Endothelial cell of umbilical vein (primary cell): ENCODE measurements at regions not wholly inside any gene's neighbourhood (a gene's known extent, or its start where the extent isn't known, plus 50 kb on each side); places are given as distances from the start of the nearest gene placed in this dataset.

Source experiments
- BruUV-seq: library from RNA; stranded (reverse); fragments of 400-500 nt; replicated peaks from 2 replicates; lab custom pipeline; 2021; lab: Mats Ljungman, UMichigan
- CTCF ChIA-PET: fragments of 300-600, 350-600 bp; sonication (Branson Sonifier 250); formaldehyde crosslinking; loops from one replicate; lab custom pipeline; 2021; ENCODE audit warnings: antibody characterized with exemption, inconsistent platforms; lab: Charles Lee
- POLR2A ChIA-PET: fragments of 300-600, 350-600 bp; sonication (Branson Sonifier 250); formaldehyde crosslinking; loops from one replicate; lab custom pipeline; 2021; ENCODE audit warnings: antibody characterized with exemption, inconsistent platforms; lab: Charles Lee
- DNase-seq: peaks from one replicate; pipeline ENCODE4 v3.0.0-alpha.2; 2011; ENCODE audit warnings: low read depth, low spot score
- FAIRE-seq: peaks from 2 replicates; lab custom pipeline; 2011; peaks lifted over from hg19 to GRCh38; lab: Jason Lieb, UNC
- H2AFZ ChIP-seq: 2 replicates; pipeline ENCODE4 v1.6.0; 2012; ENCODE audit warnings: low read depth, low read length, control low read depth, inconsistent platforms
- H3K27ac ChIP-seq: 2 replicates; pipeline ENCODE4 v1.5.1; 2011; ENCODE audit warnings: low read depth, mild to moderate bottlenecking, control low read depth, low read length, moderate library complexity; ENCODE audit not compliant: insufficient read depth
- H3K27me3 ChIP-seq, 2 experiments: 2 replicates each; pipeline versions ENCODE4 v1.6.0 to v1.6.1; 2011; ENCODE audit warnings: low read length in 2 of 2, mixed read lengths in 1 of 2; ENCODE audit not compliant: control insufficient read depth in 2 of 2, insufficient read depth in 2 of 2
- H3K36me3 ChIP-seq, 2 experiments: 2 replicates in 1 of 2; 3 replicates in 1 of 2; pipeline ENCODE4 v1.5.1; 2011; ENCODE audit warnings: low read length in 2 of 2, mild to moderate bottlenecking in 1 of 2, moderate library complexity in 1 of 2; ENCODE audit not compliant: control insufficient read depth in 2 of 2, insufficient read depth in 2 of 2; ENCODE audit errors: extremely low read depth in 1 of 2
- H3K4me1 ChIP-seq: 3 replicates; pipeline ENCODE4 v1.5.1; 2011; ENCODE audit warnings: mild to moderate bottlenecking, low read length; ENCODE audit not compliant: control insufficient read depth, insufficient read depth; ENCODE audit errors: extremely low read depth
- H3K4me2 ChIP-seq: 2 replicates; pipeline ENCODE4 v1.6.1; 2011; ENCODE audit warnings: low read length, control low read depth, mixed read lengths; ENCODE audit not compliant: insufficient read depth
- H3K4me3 ChIP-seq, 3 experiments: fragments of 200-600 bp in 1 of 3; sonication (generic), shearing (Covaris generic) in 1 of 3; replicated peaks in 1 of 3; 2 replicates each; pipeline ENCODE4 v1.5.1; 2011 to 2016; ENCODE audit warnings: control low read depth in 3 of 3, low read length in 3 of 3, mild to moderate bottlenecking in 2 of 3, inconsistent platforms in 1 of 3, low read depth in 1 of 3, moderate library complexity in 1 of 3; ENCODE audit not compliant: insufficient read depth in 1 of 3
- H3K79me2 ChIP-seq: 2 replicates; pipeline ENCODE4 v1.6.0; 2012; ENCODE audit warnings: low read length, inconsistent platforms; ENCODE audit not compliant: control insufficient read depth, insufficient read depth
- H3K9ac ChIP-seq: replicated peaks from 2 replicates; pipeline ENCODE3; 2011; ENCODE audit warnings: low read length, control low read depth; ENCODE audit not compliant: insufficient read depth; ENCODE audit errors: extremely low read depth
- H3K9me1 ChIP-seq: replicated peaks from 3 replicates; pipeline ENCODE4 v1.6.0; 2011; ENCODE audit warnings: mild to moderate bottlenecking, low read length; ENCODE audit not compliant: control insufficient read depth, insufficient read depth; ENCODE audit errors: extremely low read depth
- H3K9me3 ChIP-seq: replicated peaks from 2 replicates; pipeline ENCODE4 v1.5.1; 2012; ENCODE audit warnings: low read length, inconsistent platforms; ENCODE audit not compliant: control insufficient read depth, insufficient read depth
- H4K20me1 ChIP-seq: replicated peaks from 2 replicates; pipeline ENCODE3; 2011; ENCODE audit warnings: mild to moderate bottlenecking, low read length; ENCODE audit not compliant: control insufficient read depth, insufficient read depth; ENCODE audit errors: extremely low read depth
- EZH2 ChIP-seq: IDR thresholded peaks from 2 replicates; pipeline ENCODE4 v1.6.1; 2012; ENCODE audit warnings: borderline replicate concordance, low read depth, mild to moderate bottlenecking, moderate library complexity, low read length, inconsistent platforms; ENCODE audit not compliant: severe bottlenecking
- FOS ChIP-seq: IDR thresholded peaks from 2 replicates; pipeline ENCODE4 v1.6.1; 2011; ENCODE audit warnings: mild to moderate bottlenecking, low read length, moderate library complexity, borderline replicate concordance; ENCODE audit not compliant: insufficient read depth
- GATA2 ChIP-seq: IDR thresholded peaks from 2 replicates; pipeline ENCODE4 v1.7.0; 2011; ENCODE audit warnings: low read depth, mild to moderate bottlenecking, moderate library complexity, mixed read lengths, low read length; ENCODE audit not compliant: insufficient read length, insufficient read depth
- JUN ChIP-seq: IDR thresholded peaks from 2 replicates; pipeline ENCODE4 v1.6.1; 2011; ENCODE audit warnings: borderline replicate concordance, low read depth; ENCODE audit not compliant: insufficient read length, insufficient read depth
- MYC ChIP-seq: IDR thresholded peaks from one replicate; pipeline ENCODE4 v1.6.1; 2011; ENCODE audit warnings: mild to moderate bottlenecking, low read depth, low read length
- POLR2A ChIP-seq: IDR thresholded peaks from 2 replicates; pipeline ENCODE4 v1.6.1; 2012; ENCODE audit warnings: low read depth, mild to moderate bottlenecking, control low read depth, low read length
- POLR2AphosphoS5 ChIP-seq: IDR thresholded peaks from 2 replicates; pipeline ENCODE4 v1.6.1; 2012; ENCODE audit warnings: low read depth, mild to moderate bottlenecking, control low read depth, low read length, moderate library complexity; ENCODE audit not compliant: insufficient read depth
- dilution Hi-C: fragments of 300-500 bp; cut with MboI; formaldehyde crosslinking; loops from one replicate; pipeline ENCODE4 v1.15.0; 2019; ENCODE audit warnings: low sequenced_read_pairs; ENCODE audit not compliant: extremely low pct_ligation_motif_present
- intact Hi-C: fragments of 100-400 bp; cut with micrococcal nuclease; formaldehyde crosslinking; loops from one replicate; pipeline ENCODE4 v1.10.0; 2022
- TF ChIP-seq, protein P1 (sequence below), 2 donors: IDR thresholded peaks; 1 replicate in 1 of 2; 2 replicates in 1 of 2; pipeline ENCODE4 v1.5.1; 2011; ENCODE audit warnings: low read length in 2 of 2, mild to moderate bottlenecking in 2 of 2, moderate library complexity in 2 of 2, control low read depth in 1 of 2, inconsistent platforms in 1 of 2, low read depth in 1 of 2; ENCODE audit not compliant: insufficient read depth in 1 of 2; ENCODE audit errors: extremely low read depth in 1 of 2
- TF ChIP-seq, protein P2 (sequence below): IDR thresholded peaks from 2 replicates; pipeline ENCODE4 v1.6.1; 2011; ENCODE audit not compliant: insufficient read depth, insufficient read length

DNA sequence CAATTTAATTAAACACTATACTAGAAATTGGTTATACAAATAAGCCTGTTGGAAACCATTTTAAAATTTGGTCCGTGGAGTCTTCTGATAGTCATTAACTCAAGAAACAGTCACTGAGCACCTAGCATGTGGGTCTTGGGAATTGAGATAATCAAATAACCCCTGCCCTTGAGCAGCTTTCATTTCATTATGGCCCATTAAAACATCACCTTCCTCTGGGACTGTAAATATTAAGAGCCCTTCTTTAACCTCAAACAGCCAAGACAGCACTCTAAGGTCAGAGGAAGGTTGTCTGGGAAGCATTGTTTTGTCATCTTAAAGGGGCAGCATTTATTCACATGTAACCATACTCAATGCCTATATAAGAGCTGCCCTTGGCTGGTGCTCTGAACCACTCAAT, 610.3 kb upstream of the USP24 start:
- Histone ChIP-seq H3K4me2 (no peak overlapping the region), H3K9me3 (no peaks in the 10 kb centered on the region), H3K4me1 (no peaks in the 10 kb centered on the region), H3K9ac (no peak overlapping the region), H3K36me3 (no peaks in the 10 kb centered on the region), H4K20me1 (no peaks in the 10 kb centered on the region), H2AFZ (no peak overlapping the region), H3K9me1 (no peaks in the 10 kb centered on the region), H3K79me2 (no peaks in the 10 kb centered on the region), H3K27ac (no peak overlapping the region), H3K4me3 (no peak overlapping the region), H3K27me3 (no peaks in the 10 kb centered on the region)
- TF ChIP-seq MYC: no peak
- TF ChIP-seq, protein P1, sequence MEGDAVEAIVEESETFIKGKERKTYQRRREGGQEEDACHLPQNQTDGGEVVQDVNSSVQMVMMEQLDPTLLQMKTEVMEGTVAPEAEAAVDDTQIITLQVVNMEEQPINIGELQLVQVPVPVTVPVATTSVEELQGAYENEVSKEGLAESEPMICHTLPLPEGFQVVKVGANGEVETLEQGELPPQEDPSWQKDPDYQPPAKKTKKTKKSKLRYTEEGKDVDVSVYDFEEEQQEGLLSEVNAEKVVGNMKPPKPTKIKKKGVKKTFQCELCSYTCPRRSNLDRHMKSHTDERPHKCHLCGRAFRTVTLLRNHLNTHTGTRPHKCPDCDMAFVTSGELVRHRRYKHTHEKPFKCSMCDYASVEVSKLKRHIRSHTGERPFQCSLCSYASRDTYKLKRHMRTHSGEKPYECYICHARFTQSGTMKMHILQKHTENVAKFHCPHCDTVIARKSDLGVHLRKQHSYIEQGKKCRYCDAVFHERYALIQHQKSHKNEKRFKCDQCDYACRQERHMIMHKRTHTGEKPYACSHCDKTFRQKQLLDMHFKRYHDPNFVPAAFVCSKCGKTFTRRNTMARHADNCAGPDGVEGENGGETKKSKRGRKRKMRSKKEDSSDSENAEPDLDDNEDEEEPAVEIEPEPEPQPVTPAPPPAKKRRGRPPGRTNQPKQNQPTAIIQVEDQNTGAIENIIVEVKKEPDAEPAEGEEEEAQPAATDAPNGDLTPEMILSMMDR (IDR thresholded peaks at IDR 0.05; ENCODE audit: extremely low read depth in 1 of 2, insufficient read depth in 1 of 2, low read depth in 1 of 2, low read length in 2 of 2): no peak
- TF ChIP-seq POLR2AphosphoS5: no peak
- TF ChIP-seq JUN: no peak
- TF ChIP-seq POLR2A: no peak
- TF ChIP-seq, protein P2, sequence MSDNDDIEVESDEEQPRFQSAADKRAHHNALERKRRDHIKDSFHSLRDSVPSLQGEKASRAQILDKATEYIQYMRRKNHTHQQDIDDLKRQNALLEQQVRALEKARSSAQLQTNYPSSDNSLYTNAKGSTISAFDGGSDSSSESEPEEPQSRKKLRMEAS: no peak
- no peak for TF ChIP-seq GATA2
- no peak for TF ChIP-seq EZH2
- TF ChIP-seq FOS: no peak
- BruUV-seq: no TSS peak
- DNase-seq (no peak), FAIRE-seq (no peak)
- ChIA-PET CTCF (no interaction called here), POLR2A (no interaction called here)
- intact Hi-C loops: no loop called here
- dilution Hi-C loops: no loop called here
